Glomerular visceral epithelial cell (primary cell): ENCODE measurements at regions not wholly inside any gene's neighbourhood (a gene's known extent, or its start where the extent isn't known, plus 50 kb on each side); places are given as distances from the start of the nearest gene placed in this dataset.

ENCODE experiments used
- DNase-seq: peaks from one replicate; pipeline ENCODE4 v3.0.0-alpha.2; 2016; ENCODE audit errors: extremely low spot score

GRCh38 chr20:4513720-4514119 is 172.5 kb upstream of the PRNP start:
- DNase-seq = peak; percentile 81

- peak; percentile 89 for DNase-seq
Measured at GRCh38 chr20:4512891-4513550, 173.2 kb upstream of the PRNP start.

- no peak for DNase-seq
Measured at GRCh38 chr20:4511776-4512175, 174.5 kb upstream of the PRNP start.

- DNase-seq = peak; percentile 24
Measured at GRCh38 chr20:4509825-4510522, 176.3 kb upstream of the PRNP start.

GRCh38 chr20:4508773-4509172 is 177.5 kb upstream of the PRNP start:
- DNase-seq = no peak

- peak; percentile 39 for DNase-seq
Measured at GRCh38 chr20:4507288-4507719, 179.0 kb upstream of the PRNP start.

- DNase-seq = no peak
Measured at GRCh38 chr20:4504814-4505213, 181.4 kb upstream of the PRNP start.

- DNase-seq = no peak
Measured at GRCh38 chr20:4502756-4503155, 183.5 kb upstream of the PRNP start.

GRCh38 chr20:4493386-4493785 is 192.9 kb upstream of the PRNP start:
- DNase-seq = no peak

- no peak for DNase-seq
Measured at GRCh38 chr20:4491643-4492042, 194.6 kb upstream of the PRNP start.

GRCh38 chr20:4490606-4491280 is 195.5 kb upstream of the PRNP start:
- no peak for DNase-seq

- DNase-seq = no peak
Measured at GRCh38 chr20:4490045-4490444, 196.2 kb upstream of the PRNP start.

GRCh38 chr20:4488407-4489339 is 197.6 kb upstream of the PRNP start:
- DNase-seq = peak; percentile 33

- DNase-seq = no peak
Measured at GRCh38 chr20:4484379-4484997, 201.8 kb upstream of the PRNP start.

GRCh38 chr20:4483961-4484360 is 202.3 kb upstream of the PRNP start:
- DNase-seq = no peak

GRCh38 chr20:4483486-4483885 is 202.8 kb upstream of the PRNP start:
- no peak for DNase-seq

GRCh38 chr20:4480104-4480503 is 206.2 kb upstream of the PRNP start:
- DNase-seq = no peak

GRCh38 chr20:4476903-4477500 is 209.3 kb upstream of the PRNP start:
- no peak for DNase-seq

- no peak for DNase-seq
Measured at GRCh38 chr20:4472906-4473305, 213.3 kb upstream of the PRNP start.

- DNase-seq = no peak
Measured at GRCh38 chr20:4471221-4471620, 215.0 kb upstream of the PRNP start.

- DNase-seq = peak; percentile 40
Measured at GRCh38 chr20:4470375-4470774, 215.9 kb upstream of the PRNP start.
